ENCODE measurements at regions not wholly inside any gene's neighbourhood (a gene's known extent, or its start where the extent isn't known, plus 50 kb on each side); places are given as distances from the start of the nearest gene placed in this dataset.
"Not testable (repeated sequence)": the region's sequence is repeated elsewhere in the genome, so short reads cannot be mapped to it uniquely, and the experiment has no call there.

DNA sequence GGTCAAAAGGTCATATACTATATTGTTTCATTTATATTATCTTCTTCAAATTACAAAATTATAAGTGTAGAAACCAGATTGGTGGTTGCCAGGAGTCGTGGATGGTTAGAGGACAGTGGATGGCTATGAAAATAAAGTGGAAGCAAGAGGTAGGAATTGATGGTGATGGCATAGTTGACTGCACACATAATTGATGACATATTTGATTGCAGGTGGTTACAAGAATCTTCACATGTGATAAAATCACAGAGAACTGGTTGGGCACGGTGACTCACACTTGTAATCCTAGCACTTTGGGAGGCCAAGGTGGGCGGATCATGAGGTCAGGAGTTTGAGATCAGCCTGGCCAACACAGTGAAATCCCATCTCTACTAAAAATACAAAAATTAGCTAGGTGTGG lies 723.6 kb downstream of the RFPL4B start:
- TF ChIP-seq, protein P1, sequence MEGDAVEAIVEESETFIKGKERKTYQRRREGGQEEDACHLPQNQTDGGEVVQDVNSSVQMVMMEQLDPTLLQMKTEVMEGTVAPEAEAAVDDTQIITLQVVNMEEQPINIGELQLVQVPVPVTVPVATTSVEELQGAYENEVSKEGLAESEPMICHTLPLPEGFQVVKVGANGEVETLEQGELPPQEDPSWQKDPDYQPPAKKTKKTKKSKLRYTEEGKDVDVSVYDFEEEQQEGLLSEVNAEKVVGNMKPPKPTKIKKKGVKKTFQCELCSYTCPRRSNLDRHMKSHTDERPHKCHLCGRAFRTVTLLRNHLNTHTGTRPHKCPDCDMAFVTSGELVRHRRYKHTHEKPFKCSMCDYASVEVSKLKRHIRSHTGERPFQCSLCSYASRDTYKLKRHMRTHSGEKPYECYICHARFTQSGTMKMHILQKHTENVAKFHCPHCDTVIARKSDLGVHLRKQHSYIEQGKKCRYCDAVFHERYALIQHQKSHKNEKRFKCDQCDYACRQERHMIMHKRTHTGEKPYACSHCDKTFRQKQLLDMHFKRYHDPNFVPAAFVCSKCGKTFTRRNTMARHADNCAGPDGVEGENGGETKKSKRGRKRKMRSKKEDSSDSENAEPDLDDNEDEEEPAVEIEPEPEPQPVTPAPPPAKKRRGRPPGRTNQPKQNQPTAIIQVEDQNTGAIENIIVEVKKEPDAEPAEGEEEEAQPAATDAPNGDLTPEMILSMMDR (IDR thresholded peaks at IDR 0.05): not testable (repeated sequence)
- not testable (repeated sequence) for TF ChIP-seq POLR2A (IDR thresholded peaks at IDR 0.05)
